ENCODE measurements at regions not wholly inside any gene's neighbourhood (a gene's known extent, or its start where the extent isn't known, plus 50 kb on each side); places are given as distances from the start of the nearest gene placed in this dataset.

- H3K27ac ChIP-seq: no peak overlapping the region
- intact Hi-C loops (cut with DNase I): no loop called here
- DNase-seq (ENCODE audit: low spot score): no peak
- no peaks in the 10 kb centered on the region for H3K9me3 ChIP-seq
- no peaks in the 10 kb centered on the region for H3K36me3 ChIP-seq
- no peaks in the 10 kb centered on the region for H3K27me3 ChIP-seq (replicated peaks; ENCODE audit: insufficient read depth)
- no peak overlapping the region for H3K4me3 ChIP-seq
- H3K4me1 ChIP-seq (replicated peaks): no peaks in the 10 kb centered on the region
- WGBS: 69% methylated on average over 1 of the region's 1 CpG
- TF ChIP-seq POLR2AphosphoS5 (IDR thresholded peaks at IDR 0.05): no peak
- TF ChIP-seq CTCF (IDR thresholded peaks at IDR 0.05): no peak
- TF ChIP-seq POLR2A (IDR thresholded peaks at IDR 0.05): no peak
Observed at GRCh38 chr10:83250396-83250795, 888.9 kb upstream of the GHITM start.

GRCh38 chr10:83252169-83252568, 887.1 kb upstream of the GHITM start:
- Histone ChIP-seq H3K27ac (no peak overlapping the region), H3K4me1 (replicated peaks) (no peaks in the 10 kb centered on the region), H3K4me3 (no peak overlapping the region), H3K36me3 (no peaks in the 10 kb centered on the region), H3K9me3 (no peaks in the 10 kb centered on the region), H3K27me3 (replicated peaks; ENCODE audit: insufficient read depth) (no peaks in the 10 kb centered on the region)
- intact Hi-C loops (cut with DNase I): no loop called here
- 91% methylated on average over 3 of the region's 3 CpGs for WGBS
- no peak for DNase-seq (ENCODE audit: low spot score)
- TF ChIP-seq POLR2AphosphoS5 (IDR thresholded peaks at IDR 0.05): no peak

- no peak overlapping the region for H3K4me3 ChIP-seq
- no peaks in the 10 kb centered on the region for H3K9me3 ChIP-seq
- no peak for DNase-seq (ENCODE audit: low spot score)
- H3K36me3 ChIP-seq: no peaks in the 10 kb centered on the region
- no peak overlapping the region for H3K27ac ChIP-seq
- no peaks in the 10 kb centered on the region for H3K4me1 ChIP-seq (replicated peaks)
- TF ChIP-seq POLR2AphosphoS5 (IDR thresholded peaks at IDR 0.05) (no peak), CTCF (IDR thresholded peaks at IDR 0.05) (no peak), POLR2A (IDR thresholded peaks at IDR 0.05) (no peak)
- intact Hi-C loops (cut with DNase I): no loop called here
- H3K27me3 ChIP-seq (replicated peaks; ENCODE audit: insufficient read depth): no peaks in the 10 kb centered on the region
Observed at GRCh38 chr10:83252596-83252995, 886.7 kb upstream of the GHITM start.

- DNase-seq (ENCODE audit: low spot score): no peak
- no peaks in the 10 kb centered on the region for H3K4me1 ChIP-seq (replicated peaks)
- no peaks in the 10 kb centered on the region for H3K9me3 ChIP-seq
- WGBS: 93% methylated on average over 1 of the region's 1 CpG
- no peak for TF ChIP-seq POLR2A (IDR thresholded peaks at IDR 0.05)
- no peak for TF ChIP-seq CTCF (IDR thresholded peaks at IDR 0.05)
- TF ChIP-seq POLR2AphosphoS5 (IDR thresholded peaks at IDR 0.05): no peak
- no peaks in the 10 kb centered on the region for H3K27me3 ChIP-seq (replicated peaks; ENCODE audit: insufficient read depth)
- H3K27ac ChIP-seq: no peak overlapping the region
- intact Hi-C loops (cut with DNase I): no loop called here
- no peaks in the 10 kb centered on the region for H3K36me3 ChIP-seq
- no peak overlapping the region for H3K4me3 ChIP-seq
Observed at GRCh38 chr10:83253011-83253671, 886.2 kb upstream of the GHITM start.

GRCh38 chr10:83254698-83255097, 884.6 kb upstream of the GHITM start:
- WGBS: 70% methylated on average over 1 of the region's 1 CpG
- Histone ChIP-seq H3K36me3 (no peaks in the 10 kb centered on the region), H3K4me1 (replicated peaks) (no peaks in the 10 kb centered on the region), H3K9me3 (no peaks in the 10 kb centered on the region), H3K27ac (no peak overlapping the region), H3K4me3 (no peak overlapping the region), H3K27me3 (replicated peaks; ENCODE audit: insufficient read depth) (no peaks in the 10 kb centered on the region)
- intact Hi-C loops (cut with DNase I): no loop called here
- TF ChIP-seq POLR2AphosphoS5 (IDR thresholded peaks at IDR 0.05): no peak
- no peak for TF ChIP-seq POLR2A (IDR thresholded peaks at IDR 0.05)
- TF ChIP-seq CTCF (IDR thresholded peaks at IDR 0.05): no peak
- no peak for DNase-seq (ENCODE audit: low spot score)

All from prostate gland (tissue), 2 donors.